PFSK-1 (cell line): ENCODE measurements at regions not wholly inside any gene's neighbourhood (a gene's known extent, or its start where the extent isn't known, plus 50 kb on each side); places are given as distances from the start of the nearest gene placed in this dataset.

Source experiments
- FOXP2 ChIP-seq: optimal IDR thresholded peaks from 2 replicates; pipeline ENCODE3; 2011; ENCODE audit warnings: borderline replicate concordance, control low read depth, inconsistent platforms; ENCODE audit not compliant: insufficient read depth; ENCODE audit errors: extremely low read length, extremely low read depth
- POLR2AphosphoS5 ChIP-seq: IDR thresholded peaks from 2 replicates; pipeline ENCODE4 v1.6.1; 2012; ENCODE audit warnings: low read depth, mild to moderate bottlenecking, control low read depth, low read length, moderate library complexity
- REST ChIP-seq, 2 experiments: IDR thresholded peaks; 2 replicates each; pipeline versions ENCODE4 v1.6.1 to v1.8.0; 2011 to 2012; ENCODE audit warnings: low read depth in 2 of 2, low read length in 2 of 2, control low read depth in 1 of 2, inconsistent platforms in 1 of 2, mild to moderate bottlenecking in 1 of 2, moderate library complexity in 1 of 2; ENCODE audit not compliant: insufficient read depth in 1 of 2
- SIN3A ChIP-seq: IDR thresholded peaks from 2 replicates; pipeline ENCODE4 v1.6.1; 2012; ENCODE audit warnings: mild to moderate bottlenecking, low read length, moderate library complexity, borderline replicate concordance; ENCODE audit not compliant: insufficient read depth
- TAF1 ChIP-seq: IDR thresholded peaks from 2 replicates; pipeline ENCODE4 v1.6.1; 2012; ENCODE audit warnings: low read length, control low read depth, borderline replicate concordance; ENCODE audit not compliant: insufficient read depth

GRCh38 chr11:115576606-115577380 is 72.6 kb upstream of the CADM1 start:
- no peak for TF ChIP-seq POLR2AphosphoS5
- no peak for TF ChIP-seq TAF1
- TF ChIP-seq FOXP2: no peak
- no peak for TF ChIP-seq SIN3A
- TF ChIP-seq REST (IDR thresholded peaks at IDR 0.05; ENCODE audit: insufficient read depth in 1 of 2, low read depth in 2 of 2, low read length in 2 of 2): no peak

GRCh38 chr11:115572551-115572950 is 68.3 kb upstream of the CADM1 start:
- no peak for TF ChIP-seq REST (IDR thresholded peaks at IDR 0.05; ENCODE audit: insufficient read depth in 1 of 2, low read depth in 2 of 2, low read length in 2 of 2)
- no peak for TF ChIP-seq POLR2AphosphoS5
- no peak for TF ChIP-seq SIN3A
- TF ChIP-seq TAF1: no peak
- no peak for TF ChIP-seq FOXP2

- TF ChIP-seq SIN3A (no peak), POLR2AphosphoS5 (no peak), REST (IDR thresholded peaks at IDR 0.05; ENCODE audit: insufficient read depth in 1 of 2, low read depth in 2 of 2, low read length in 2 of 2) (no peak), FOXP2 (no peak), TAF1 (no peak)
These were observed 62.1 kb upstream of the CADM1 start for GRCh38 chr11:115566180-115566764.

- TF ChIP-seq SIN3A (no peak), POLR2AphosphoS5 (no peak), REST (IDR thresholded peaks at IDR 0.05; ENCODE audit: insufficient read depth in 1 of 2, low read depth in 2 of 2, low read length in 2 of 2) (no peak), FOXP2 (no peak), TAF1 (no peak)
These were observed 60.6 kb upstream of the CADM1 start for GRCh38 chr11:115564851-115565250.

- TF ChIP-seq SIN3A (no peak), TAF1 (no peak), REST (IDR thresholded peaks at IDR 0.05; ENCODE audit: insufficient read depth in 1 of 2, low read depth in 2 of 2, low read length in 2 of 2) (no peak), FOXP2 (no peak), POLR2AphosphoS5 (no peak)
These were observed 56.9 kb upstream of the CADM1 start for GRCh38 chr11:115561116-115561515.
